Left ventricle myocardium superior (tissue), 1 donor: ENCODE measurements at regions not wholly inside any gene's neighbourhood (a gene's known extent, or its start where the extent isn't known, plus 50 kb on each side); places are given as distances from the start of the nearest gene placed in this dataset.

Experiments used
- ATAC-seq: fragments of 200-7000 bp; cut with Tn5 transposase; one replicate; pipeline ENCODE4 v1.9.1; 2020; ENCODE audit warnings: mild to moderate bottlenecking, moderate library complexity
- DNase-seq: peaks from one replicate; pipeline ENCODE4 v3.0.0-alpha.2; 2020
- intact Hi-C: fragments of 100-400 bp; cut with micrococcal nuclease; formaldehyde crosslinking; loops from one replicate; pipeline ENCODE4 v1.11.0; 2022
- donor health status: DM: no; HTN: yes; CAD: no; lungs with severe emphysema.

- ATAC-seq (no peak), DNase-seq (no peak)
- intact Hi-C loops = no loop called here
Measured at GRCh38 chr13:100941377-100942368, 267.1 kb upstream of the TMTC4 start.

- intact Hi-C loops = no loop called here
- DNase-seq (no peak), ATAC-seq (no peak)
Measured at GRCh38 chr13:100940658-100941057, 266.1 kb upstream of the TMTC4 start.

GRCh38 chr13:100933841-100934240, 259.2 kb upstream of the TMTC4 start:
- ATAC-seq (no peak), DNase-seq (no peak)
- intact Hi-C loops = no loop called here

- DNase-seq (no peak), ATAC-seq (no peak)
- intact Hi-C loops = no loop called here
Measured at GRCh38 chr13:100922599-100922998, 248.0 kb upstream of the TMTC4 start.

DNA sequence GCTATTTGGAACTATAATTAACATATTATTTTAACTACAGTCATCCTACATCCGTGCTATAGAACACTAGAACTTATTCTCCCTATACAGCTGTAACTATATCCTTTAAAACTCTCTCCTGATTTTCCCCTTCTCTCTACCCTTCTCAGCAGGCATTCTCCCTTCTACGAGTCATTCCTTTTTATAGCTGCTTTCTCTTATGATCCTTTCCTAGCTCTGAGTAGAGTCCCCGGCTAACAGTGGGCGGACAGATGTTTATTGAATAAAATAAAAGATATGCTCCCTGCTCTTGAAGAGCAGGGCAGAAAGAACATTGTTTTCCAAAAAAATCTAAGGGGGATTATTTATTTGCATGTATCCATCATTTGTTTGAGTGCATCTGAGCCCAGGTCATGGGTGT, 246.5 kb upstream of the TMTC4 start:
- DNase-seq = no peak
- intact Hi-C loops = no loop called here
- ATAC-seq = no peak

- intact Hi-C loops = no loop called here
- no peak for ATAC-seq
Measured at GRCh38 chr13:100917011-100917410, 242.4 kb upstream of the TMTC4 start.

DNA sequence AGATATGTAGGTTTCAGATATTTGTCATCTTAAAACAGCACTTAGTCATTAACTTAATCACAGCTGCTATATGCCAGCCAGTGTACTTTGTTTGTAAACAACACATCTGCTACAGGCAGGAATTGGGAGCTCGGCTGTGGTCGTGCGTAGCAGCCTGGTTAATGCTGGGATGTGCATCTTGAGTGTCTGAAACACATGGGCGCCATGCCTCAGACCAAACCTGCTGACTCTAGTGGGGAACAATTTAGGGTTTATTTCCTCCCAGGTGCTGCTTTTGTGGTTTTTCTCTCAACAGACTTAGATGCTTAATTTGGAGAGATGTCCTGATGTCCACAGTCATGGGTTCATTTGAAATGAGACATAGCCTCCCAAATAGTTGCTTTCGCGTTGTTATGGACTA, 238.5 kb upstream of the TMTC4 start:
- intact Hi-C loops = no loop called here
- no peak for DNase-seq
- ATAC-seq = no peak

More at GRCh38 chr13:100917011-100917410, 242.4 kb upstream of the TMTC4 start:
- DNase-seq = no peak

DNA sequence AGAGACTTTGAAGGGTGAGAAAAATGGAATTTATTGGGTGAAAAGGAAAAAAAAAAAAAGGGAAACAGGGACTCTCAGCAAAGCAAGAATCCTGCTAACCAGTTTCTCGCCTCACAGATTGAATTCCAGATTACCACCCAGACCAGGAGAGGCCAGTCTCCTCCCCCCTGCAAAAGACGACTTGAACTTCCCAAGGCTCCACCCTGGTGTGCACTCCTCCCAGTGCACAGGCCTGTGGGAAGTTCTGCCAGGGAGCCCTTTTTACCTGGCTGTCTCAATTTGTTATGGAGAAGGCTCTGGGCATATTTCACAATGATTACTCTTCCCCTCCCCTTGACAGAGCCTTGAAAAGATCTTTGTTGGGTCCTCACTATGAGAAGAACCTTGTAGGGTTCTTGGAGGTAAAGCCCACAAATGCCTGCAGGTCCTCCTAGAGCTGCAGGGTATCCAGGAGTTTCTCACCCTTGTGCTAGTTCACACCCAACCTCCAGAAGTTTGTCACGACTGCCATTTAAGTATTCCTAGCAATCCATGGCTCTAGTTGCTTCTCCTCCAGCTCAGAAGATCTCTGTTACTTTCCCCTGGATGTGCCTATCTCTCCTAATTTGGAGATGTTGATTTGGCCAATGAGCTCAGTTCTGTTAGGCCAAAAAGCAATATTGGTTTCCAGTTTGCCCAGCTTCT, 229.8 kb upstream of the TMTC4 start:
- no peak for DNase-seq
- intact Hi-C loops = no loop called here
- ATAC-seq = no peak

GRCh38 chr13:100899720-100900316, 225.2 kb upstream of the TMTC4 start:
- DNase-seq (no peak), ATAC-seq (no peak)
- intact Hi-C loops = no loop called here

DNA sequence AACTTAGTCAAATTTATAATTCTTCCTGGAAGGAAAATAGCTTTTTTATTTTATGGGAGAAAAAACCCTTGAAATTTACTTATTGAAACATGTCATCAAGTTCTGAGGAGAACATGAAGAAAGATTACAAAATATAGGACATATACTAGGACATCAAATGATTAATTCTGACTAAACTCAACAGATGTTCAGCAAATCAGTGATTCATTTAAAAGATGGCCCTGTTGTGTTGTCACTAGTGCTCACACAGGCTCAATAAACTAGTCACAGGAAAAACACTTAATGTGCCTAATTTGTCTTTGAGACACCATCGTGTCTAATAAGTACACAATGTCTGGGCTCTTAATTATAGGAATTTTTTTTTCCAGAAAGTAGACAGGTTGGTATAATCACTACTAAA, 223.8 kb upstream of the TMTC4 start:
- intact Hi-C loops = no loop called here
- no peak for ATAC-seq
- DNase-seq = no peak

GRCh38 chr13:100895651-100896050, 221.1 kb upstream of the TMTC4 start:
- no peak for DNase-seq
- no peak for ATAC-seq
- intact Hi-C loops = no loop called here

DNA sequence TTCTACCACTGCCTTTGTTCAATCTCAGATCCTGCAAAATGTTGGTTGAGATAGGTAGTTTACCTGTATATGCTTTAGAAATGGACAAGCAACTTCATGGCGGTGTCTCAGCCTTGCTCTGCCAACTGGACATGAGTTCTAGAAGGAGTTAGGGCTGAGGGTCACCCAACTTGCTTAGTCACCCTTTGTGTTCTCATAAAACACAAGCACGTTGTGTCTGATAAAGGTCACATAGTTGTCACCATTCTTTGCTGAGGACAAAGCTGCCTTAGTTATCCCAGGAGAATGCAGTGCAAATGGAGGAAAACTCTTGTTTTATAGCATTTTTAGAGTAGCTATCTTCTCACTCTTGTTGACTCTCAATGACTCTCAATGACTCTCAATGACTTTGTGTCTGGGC, 218.4 kb upstream of the TMTC4 start:
- intact Hi-C loops = no loop called here
- no peak for DNase-seq
- no peak for ATAC-seq

DNA sequence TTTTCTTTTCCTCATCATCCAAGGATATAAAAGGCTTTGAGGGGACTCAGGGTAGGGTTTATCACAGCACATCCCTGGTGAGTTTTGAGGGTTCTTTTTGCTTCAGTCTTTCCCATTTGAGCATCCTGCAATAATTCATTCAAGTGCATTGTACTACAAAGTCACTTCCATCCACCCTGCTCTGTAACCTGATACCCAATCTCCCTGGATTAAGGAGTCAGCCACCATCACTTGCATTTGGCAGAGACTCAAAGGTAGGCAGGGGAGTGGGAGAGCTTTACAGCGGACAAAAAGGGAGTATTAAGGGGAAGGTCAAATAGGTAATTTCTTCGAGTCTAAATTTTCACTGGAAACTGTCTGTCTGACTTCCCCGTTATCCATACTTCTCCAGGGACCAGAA, 216.1 kb upstream of the TMTC4 start:
- DNase-seq (no peak), ATAC-seq (no peak)
- intact Hi-C loops = no loop called here

- intact Hi-C loops = no loop called here
- ATAC-seq = peak; percentile 65
- DNase-seq = no peak
Measured at GRCh38 chr13:100887729-100888151, 213.1 kb upstream of the TMTC4 start.

DNA sequence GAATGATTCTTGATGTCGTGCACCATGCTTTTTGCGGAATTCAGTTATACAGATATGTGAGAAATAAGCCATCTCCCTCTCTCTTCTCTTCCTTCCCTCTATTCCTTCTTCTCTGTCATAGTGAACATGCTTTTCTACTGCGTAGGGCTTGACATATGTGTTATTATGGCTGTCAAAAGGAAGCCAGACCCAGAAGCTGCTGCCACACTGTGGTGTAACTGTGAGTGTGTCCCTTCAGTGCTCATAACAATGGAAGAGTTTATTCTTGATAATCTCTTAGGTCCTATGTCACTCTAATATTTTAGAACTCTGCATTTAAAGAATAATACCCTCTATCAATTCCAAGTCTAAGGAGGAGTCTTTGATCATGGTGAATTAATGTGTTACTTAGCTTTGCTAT, 208.9 kb upstream of the TMTC4 start:
- intact Hi-C loops = no loop called here
- ATAC-seq = no peak
- DNase-seq = no peak

GRCh38 chr13:100881291-100881864, 206.8 kb upstream of the TMTC4 start:
- intact Hi-C loops = no loop called here
- ATAC-seq (no peak), DNase-seq (no peak)

DNA sequence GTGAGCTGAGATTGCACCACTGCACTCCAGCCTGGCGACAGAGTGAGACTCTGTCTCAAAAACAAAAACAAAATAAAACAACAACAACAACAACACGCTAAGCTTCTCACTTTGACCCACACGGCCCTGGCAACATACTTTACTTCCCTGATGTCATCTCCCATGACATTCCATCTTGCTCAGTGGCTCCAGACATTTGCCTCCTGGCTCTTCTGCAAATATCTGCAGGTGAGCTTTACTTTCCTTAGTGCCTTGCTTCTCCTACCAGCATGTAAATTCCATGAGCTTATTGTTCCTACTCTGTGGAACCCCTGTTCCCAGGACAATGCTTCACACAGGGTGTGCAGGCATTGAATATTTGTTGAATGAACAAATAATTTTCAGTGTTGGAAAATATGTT, 205.6 kb upstream of the TMTC4 start:
- no peak for ATAC-seq
- intact Hi-C loops = no loop called here
- no peak for DNase-seq

DNA sequence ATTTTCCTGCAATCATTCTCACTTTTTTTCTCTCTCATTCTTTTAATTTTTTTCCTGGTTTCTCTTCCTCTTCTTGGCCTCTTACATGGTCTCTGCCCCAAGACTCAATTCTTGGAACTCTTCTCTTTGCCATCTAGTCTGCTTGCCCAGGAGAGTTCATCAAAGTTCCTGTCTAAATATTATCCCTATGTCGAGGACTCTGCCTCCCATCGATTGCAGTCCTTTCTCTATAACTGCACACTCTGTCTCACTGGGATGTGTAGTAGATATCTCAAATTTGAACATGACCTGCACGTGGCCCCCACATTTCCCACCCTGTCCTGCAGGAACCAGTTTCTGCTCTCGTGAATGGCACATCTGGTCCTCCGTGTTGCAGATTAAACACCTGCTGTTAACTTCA, 204.7 kb upstream of the TMTC4 start:
- ATAC-seq = no peak
- intact Hi-C loops = no loop called here
- DNase-seq = no peak

DNA sequence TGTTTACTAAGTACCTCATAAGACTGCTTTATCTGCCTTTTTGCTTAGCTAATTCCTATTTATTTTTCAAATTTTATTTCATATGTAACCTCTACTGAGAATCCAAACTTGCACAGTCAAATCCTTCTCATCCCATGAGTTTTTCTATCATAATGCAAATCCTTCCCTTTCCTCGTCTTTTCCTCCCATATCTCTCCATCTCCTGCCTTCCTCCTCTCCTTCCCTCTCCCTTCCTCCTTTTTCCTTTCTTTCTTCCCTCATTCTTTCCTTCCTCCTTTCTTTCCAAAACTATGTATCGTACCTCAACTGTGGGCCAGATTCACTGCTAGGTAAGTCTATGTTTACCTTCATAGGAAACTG, 201.4 kb upstream of the TMTC4 start:
- ATAC-seq (no peak), DNase-seq (no peak)
- intact Hi-C loops = no loop called here
